HCT116 (cell line): ENCODE measurements at regions not wholly inside any gene's neighbourhood (a gene's known extent, or its start where the extent isn't known, plus 50 kb on each side); places are given as distances from the start of the nearest gene placed in this dataset.

ENCODE experiments used
- ATAC-seq: fragments of 200-7000 bp; cut with Tn5 transposase; 2 replicates; pipeline ENCODE4 v1.9.1; 2020; ENCODE audit warnings: mild to moderate bottlenecking, moderate library complexity
- BruUV-seq: library from RNA; stranded (reverse); fragments of 400-500 nt; replicated peaks from 2 replicates; lab custom pipeline; 2021; lab: Mats Ljungman, UMichigan
- CTCF ChIA-PET: fragments of 300-600 bp; sonication (Branson Sonifier 250); formaldehyde crosslinking; loops from one replicate; lab custom pipeline; 2021; ENCODE audit warnings: antibody characterized with exemption; lab: Charles Lee
- POLR2A ChIA-PET: fragments of 300-600, 350-600 bp; sonication (Branson Sonifier 250); formaldehyde crosslinking; loops from one replicate; lab custom pipeline; 2021; ENCODE audit warnings: antibody characterized with exemption; lab: Charles Lee
- RAD21 ChIA-PET, 2 experiments: fragments of 300-600 bp; sonication (Branson Sonifier 250); formaldehyde crosslinking; loops; one replicate each; lab custom pipeline; 2023; ENCODE audit warnings: low total read pairs in 2 of 2; ENCODE audit not compliant: uncharacterized antibody in 2 of 2, unreplicated experiment in 2 of 2, low non-redundant PET in 1 of 2; lab: Charles Lee
- DNase-seq: peaks from one replicate; pipeline ENCODE4 v3.0.0-alpha.2; 2010; ENCODE audit warnings: low read depth, low spot score
- H2AFZ ChIP-seq: fragments of 200-600 bp; shearing (Covaris generic), sonication (generic); 2 replicates; pipeline ENCODE4 v1.6.1; 2017; ENCODE audit warnings: low read depth, mixed run types, mixed read lengths, antibody characterized with exemption, low read length; ENCODE audit not compliant: poor library complexity, severe bottlenecking
- H3K27ac ChIP-seq: 2 replicates; pipeline ENCODE4 v1.5.1; 2012; ENCODE audit warnings: low read depth, low read length
- H3K27me3 ChIP-seq: fragments of 200-600 bp; sonication (generic); 2 replicates; pipeline ENCODE4 v1.6.1; 2016; ENCODE audit warnings: mixed run types, low read length, mixed read lengths; ENCODE audit not compliant: insufficient read depth
- H3K36me3 ChIP-seq, 2 experiments: fragments of 200-500 bp in 1 of 2; fragments of 200-600 bp in 1 of 2; sonication (Bioruptor generic) in 1 of 2; sonication (generic) in 1 of 2; 2 replicates each; pipeline versions ENCODE4 v1.5.1 to v1.6.1; 2014 to 2016; ENCODE audit warnings: low read length in 2 of 2, inconsistent platforms in 1 of 2, mixed read lengths in 1 of 2, mixed run types in 1 of 2; ENCODE audit not compliant: insufficient read depth in 2 of 2, control insufficient read depth in 1 of 2
- H3K4me1 ChIP-seq, 2 experiments: fragments of 200-600 bp in 1 of 2; sonication (generic) in 1 of 2; 2 replicates each; pipeline versions ENCODE4 v1.5.1 to v1.6.1; 2012 to 2017; ENCODE audit warnings: low read length in 2 of 2, inconsistent platforms in 1 of 2, mild to moderate bottlenecking in 1 of 2, mixed read lengths in 1 of 2, mixed run types in 1 of 2, moderate library complexity in 1 of 2; ENCODE audit not compliant: insufficient read depth in 2 of 2, control insufficient read depth in 1 of 2
- H3K4me2 ChIP-seq: fragments of 200-600 bp; sonication (generic); 2 replicates; pipeline ENCODE4 v1.6.1; 2017; ENCODE audit warnings: mixed run types, low read length, mixed read lengths
- H3K4me3 ChIP-seq, 2 experiments: fragments of 200-600 bp in 1 of 2; sonication (generic) in 1 of 2; replicated peaks in 1 of 2; 2 replicates each; pipeline ENCODE4 v1.5.1; 2011 to 2016; ENCODE audit warnings: low read length in 2 of 2, control low read depth in 1 of 2, low read depth in 1 of 2, mild to moderate bottlenecking in 1 of 2, mixed read lengths in 1 of 2, mixed run types in 1 of 2
- H3K79me2 ChIP-seq: fragments of 200-600 bp; sonication (generic); 2 replicates; pipeline ENCODE4 v1.6.1; 2017; ENCODE audit warnings: mild to moderate bottlenecking, mixed run types, low read length, moderate library complexity, mixed read lengths; ENCODE audit not compliant: insufficient read depth
- H3K9ac ChIP-seq: fragments of 200-600 bp; sonication (generic); 2 replicates; pipeline ENCODE4 v1.6.1; 2016; ENCODE audit warnings: low read length, mixed read lengths
- H3K9me2 ChIP-seq: fragments of 200-600 bp; sonication (generic), shearing (Covaris generic); 2 replicates; pipeline ENCODE4 v1.6.1; 2017; ENCODE audit warnings: mixed run types, mild to moderate bottlenecking, moderate library complexity; ENCODE audit not compliant: insufficient read depth
- H3K9me3 ChIP-seq, 2 experiments: fragments of 200-500 bp in 1 of 2; fragments of 200-600 bp in 1 of 2; sonication (Bioruptor generic) in 1 of 2; sonication (generic) in 1 of 2; 2 replicates each; pipeline ENCODE4 v1.6.1; 2014 to 2017; ENCODE audit warnings: low read length in 2 of 2, mixed read lengths in 2 of 2, inconsistent platforms in 1 of 2, low read depth in 1 of 2, mild to moderate bottlenecking in 1 of 2, mixed run types in 1 of 2, moderate library complexity in 1 of 2; ENCODE audit not compliant: control insufficient read depth in 1 of 2, insufficient read depth in 1 of 2
- H4K20me1 ChIP-seq: fragments of 200-600 bp; sonication (generic), shearing (Covaris generic); 2 replicates; pipeline ENCODE4 v1.6.1; 2017; ENCODE audit warnings: mixed run types, mild to moderate bottlenecking, moderate library complexity; ENCODE audit not compliant: insufficient read depth
- ATF3 ChIP-seq: IDR thresholded peaks from 2 replicates; pipeline ENCODE4 v1.6.1; 2012
- CBX3 ChIP-seq: IDR thresholded peaks from 2 replicates; pipeline ENCODE4 v1.6.1; 2012; ENCODE audit warnings: low read depth
- CEBPB ChIP-seq: IDR thresholded peaks from 2 replicates; pipeline ENCODE4 v1.6.1; 2012; ENCODE audit warnings: low read depth
- ELF1 ChIP-seq: IDR thresholded peaks from 2 replicates; pipeline ENCODE4 v1.6.1; 2012; ENCODE audit warnings: low read depth, borderline replicate concordance
- EZH2 ChIP-seq: fragments of 200-600 bp; sonication (generic); IDR thresholded peaks from 2 replicates; pipeline ENCODE4 v1.6.1; 2017; ENCODE audit warnings: antibody characterized with exemption, mixed run types
- FOSL1 ChIP-seq: IDR thresholded peaks from 2 replicates; pipeline ENCODE4 v1.6.1; 2012; ENCODE audit warnings: low read depth
- MAX ChIP-seq: IDR thresholded peaks from 2 replicates; pipeline ENCODE4 v1.6.1; 2012
- POLR2A ChIP-seq: IDR thresholded peaks from 2 replicates; pipeline ENCODE4 v1.7.0; 2011; ENCODE audit warnings: borderline replicate concordance; ENCODE audit not compliant: insufficient read depth, insufficient read length; ENCODE audit errors: extremely low read depth
- POLR2AphosphoS5 ChIP-seq: IDR thresholded peaks from 2 replicates; pipeline ENCODE4 v1.6.1; 2011; ENCODE audit warnings: mild to moderate bottlenecking, low read depth, low read length, moderate library complexity
- RAD21 ChIP-seq: IDR thresholded peaks from 2 replicates; pipeline ENCODE4 v1.6.1; 2012; ENCODE audit warnings: low read depth, mild to moderate bottlenecking
- REST ChIP-seq: IDR thresholded peaks from 2 replicates; pipeline ENCODE4 v1.6.1; 2012; ENCODE audit warnings: low read depth
- SIN3A ChIP-seq: IDR thresholded peaks from 2 replicates; pipeline ENCODE4 v1.6.1; 2012; ENCODE audit warnings: low read depth
- SP1 ChIP-seq: IDR thresholded peaks from 2 replicates; pipeline ENCODE4 v1.6.1; 2012; ENCODE audit warnings: low read depth
- SRF ChIP-seq: IDR thresholded peaks from 2 replicates; pipeline ENCODE4 v1.6.1; 2012; ENCODE audit warnings: low read depth
- TCF7L2 ChIP-seq: IDR thresholded peaks from 2 replicates; pipeline ENCODE4 v1.7.0; 2011; ENCODE audit warnings: borderline replicate concordance, inconsistent platforms; ENCODE audit not compliant: insufficient read depth, insufficient read length; ENCODE audit errors: extremely low read depth
- YY1 ChIP-seq: IDR thresholded peaks from 2 replicates; pipeline ENCODE4 v1.6.1; 2011; ENCODE audit warnings: low read length, low read depth, moderate library complexity, mild to moderate bottlenecking; ENCODE audit not compliant: insufficient replicate concordance; ENCODE audit errors: extremely low read depth
- ZBTB33 ChIP-seq: IDR thresholded peaks from 2 replicates; pipeline ENCODE4 v1.6.1; 2011; ENCODE audit warnings: mild to moderate bottlenecking, low read length, moderate library complexity; ENCODE audit not compliant: insufficient replicate concordance; ENCODE audit errors: extremely low read depth
- ZNF274 ChIP-seq: fragments of 200-500 bp; sonication (Bioruptor generic); IDR thresholded peaks from 2 replicates; pipeline ENCODE4 v1.6.1; 2014; ENCODE audit warnings: mild to moderate bottlenecking, low read depth, low read length, inconsistent platforms
- intact Hi-C: fragments of 100-400 bp; cut with micrococcal nuclease; formaldehyde crosslinking; loops from 2 replicates; pipeline ENCODE4 v1.10.0; 2022

GRCh38 chr6:87925373-87926060, 122.1 kb upstream of the SPACA1 start:
- BruUV-seq: no TSS peak

More at GRCh38 chr6:87925373-87926060, 122.1 kb upstream of the SPACA1 start:
- H3K9me3 ChIP-seq: no peaks in the 10 kb centered on the region
- H3K27me3 ChIP-seq: peaks cover 3% of the 10 kb centered on the region; the same call in 1 of the 2 replicates
- no peak overlapping the region for H3K4me3 ChIP-seq
- H3K79me2 ChIP-seq: no peaks in the 10 kb centered on the region
- DNase-seq (no peak), ATAC-seq (no peak)
- H3K4me1 ChIP-seq: peaks cover 0 to 6% of the 10 kb centered on the region in 2 experiments; a peak in 1 of 4 replicates
- RAD21 ChIA-PET: no interaction called here
- H3K9me2 ChIP-seq: no peaks in the 10 kb centered on the region
- H3K9ac ChIP-seq: no peak overlapping the region
- TF ChIP-seq POLR2AphosphoS5 (no peak), FOSL1 (no peak), EZH2 (no peak), ATF3 (no peak), SIN3A (no peak), POLR2A (no peak), ZNF274 (no peak), SRF (no peak), SP1 (no peak), RAD21 (no peak), MAX (no peak), ELF1 (no peak), CBX3 (no peak), TCF7L2 (no peak), ZBTB33 (no peak), CEBPB (no peak), YY1 (no peak), REST (no peak)
- CTCF ChIA-PET: no interaction called here
- POLR2A ChIA-PET: no interaction called here
- H3K36me3 ChIP-seq: no peaks in the 10 kb centered on the region
- H3K4me2 ChIP-seq: no peak overlapping the region
- no peak overlapping the region for H2AFZ ChIP-seq
- intact Hi-C loops: loop anchor here (10.0 kb wide), 1 partner anchor 531 kb away; no protein-coding TSS in a partner anchor
- no peak overlapping the region for H3K27ac ChIP-seq
- no peaks in the 10 kb centered on the region for H4K20me1 ChIP-seq
